ENCODE measurements at regions not wholly inside any gene's neighbourhood (a gene's known extent, or its start where the extent isn't known, plus 50 kb on each side); places are given as distances from the start of the nearest gene placed in this dataset.

DNA sequence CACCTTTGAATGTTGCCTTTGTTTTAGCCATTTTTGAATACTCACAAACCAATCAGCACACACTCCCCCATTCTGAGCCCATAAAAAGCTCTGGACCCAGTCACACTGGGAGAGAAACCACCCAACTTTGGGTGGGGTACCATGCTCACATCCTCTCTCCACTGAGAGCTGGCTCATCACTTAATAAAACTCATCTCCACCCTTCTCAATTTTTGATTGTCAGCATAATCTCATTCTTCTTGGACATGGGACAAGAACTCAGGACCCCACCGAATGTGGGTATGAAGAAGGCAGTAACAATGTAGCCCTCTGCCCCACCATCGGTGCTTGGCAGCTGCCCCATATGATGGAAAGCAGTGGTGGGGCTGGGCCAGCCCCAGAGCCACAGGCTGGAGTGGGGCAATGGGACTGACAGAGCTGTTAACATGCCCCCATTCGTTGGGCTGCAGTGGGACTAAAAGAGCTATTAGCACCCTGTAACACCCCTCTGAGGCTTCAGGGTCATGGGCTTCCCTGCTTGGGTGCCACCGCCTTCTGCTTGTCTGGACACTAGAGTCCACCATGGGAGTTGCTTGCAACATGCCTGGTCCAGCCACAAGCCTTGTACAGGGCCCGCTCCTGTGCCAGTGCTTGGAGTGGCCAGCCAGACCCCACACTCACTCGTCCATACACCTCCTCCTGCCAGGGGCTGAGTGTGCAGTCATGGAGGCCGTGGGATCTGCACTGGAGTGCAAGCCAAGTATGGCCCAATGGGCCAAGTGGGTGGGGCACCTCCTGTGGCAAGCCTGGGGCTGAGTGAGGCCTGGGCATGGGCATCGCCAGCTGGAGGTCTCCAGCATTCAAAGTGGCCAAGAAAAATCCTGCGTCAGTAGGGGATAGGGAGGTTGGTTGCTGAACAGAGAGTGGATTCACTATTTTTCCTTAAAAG, 471.1 kb downstream of the TBC1D22A start:
- TF ChIP-seq, protein P1, sequence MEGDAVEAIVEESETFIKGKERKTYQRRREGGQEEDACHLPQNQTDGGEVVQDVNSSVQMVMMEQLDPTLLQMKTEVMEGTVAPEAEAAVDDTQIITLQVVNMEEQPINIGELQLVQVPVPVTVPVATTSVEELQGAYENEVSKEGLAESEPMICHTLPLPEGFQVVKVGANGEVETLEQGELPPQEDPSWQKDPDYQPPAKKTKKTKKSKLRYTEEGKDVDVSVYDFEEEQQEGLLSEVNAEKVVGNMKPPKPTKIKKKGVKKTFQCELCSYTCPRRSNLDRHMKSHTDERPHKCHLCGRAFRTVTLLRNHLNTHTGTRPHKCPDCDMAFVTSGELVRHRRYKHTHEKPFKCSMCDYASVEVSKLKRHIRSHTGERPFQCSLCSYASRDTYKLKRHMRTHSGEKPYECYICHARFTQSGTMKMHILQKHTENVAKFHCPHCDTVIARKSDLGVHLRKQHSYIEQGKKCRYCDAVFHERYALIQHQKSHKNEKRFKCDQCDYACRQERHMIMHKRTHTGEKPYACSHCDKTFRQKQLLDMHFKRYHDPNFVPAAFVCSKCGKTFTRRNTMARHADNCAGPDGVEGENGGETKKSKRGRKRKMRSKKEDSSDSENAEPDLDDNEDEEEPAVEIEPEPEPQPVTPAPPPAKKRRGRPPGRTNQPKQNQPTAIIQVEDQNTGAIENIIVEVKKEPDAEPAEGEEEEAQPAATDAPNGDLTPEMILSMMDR (IDR thresholded peaks at IDR 0.05; ENCODE audit: borderline replicate concordance, insufficient read depth, low read depth, low read length): no peak
- no peak overlapping the region for H3K4me3 ChIP-seq (ENCODE audit: low read depth, low read length)

DNA sequence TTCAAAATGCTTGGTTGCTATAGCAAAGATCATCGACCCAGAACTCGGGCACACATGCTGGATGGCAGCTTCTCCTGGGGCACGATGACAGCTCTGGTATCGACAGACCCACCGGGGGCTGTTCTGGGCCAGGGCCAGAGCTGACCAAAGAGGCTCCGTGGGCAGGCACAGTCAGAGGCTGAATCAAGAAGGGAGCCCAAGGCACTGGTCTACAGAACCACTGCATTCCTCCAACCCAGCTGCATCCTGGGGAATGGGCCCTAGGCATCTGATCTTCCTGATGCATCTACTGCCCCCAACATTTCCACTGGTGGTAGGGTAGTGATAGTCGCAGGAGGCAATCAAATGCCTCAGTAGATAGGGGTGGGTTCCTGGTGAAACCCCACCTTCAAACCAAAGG, 470.3 kb downstream of the TBC1D22A start:
- H3K4me3 ChIP-seq (ENCODE audit: low read depth, low read length): no peak overlapping the region
- TF ChIP-seq, protein P1 (IDR thresholded peaks at IDR 0.05; ENCODE audit: borderline replicate concordance, insufficient read depth, low read depth, low read length): no peak

- TF ChIP-seq, protein P1 (IDR thresholded peaks at IDR 0.05; ENCODE audit: borderline replicate concordance, insufficient read depth, low read depth, low read length): no peak
These were observed 469.7 kb downstream of the TBC1D22A start for GRCh38 chr22:47232197-47232596.

DNA sequence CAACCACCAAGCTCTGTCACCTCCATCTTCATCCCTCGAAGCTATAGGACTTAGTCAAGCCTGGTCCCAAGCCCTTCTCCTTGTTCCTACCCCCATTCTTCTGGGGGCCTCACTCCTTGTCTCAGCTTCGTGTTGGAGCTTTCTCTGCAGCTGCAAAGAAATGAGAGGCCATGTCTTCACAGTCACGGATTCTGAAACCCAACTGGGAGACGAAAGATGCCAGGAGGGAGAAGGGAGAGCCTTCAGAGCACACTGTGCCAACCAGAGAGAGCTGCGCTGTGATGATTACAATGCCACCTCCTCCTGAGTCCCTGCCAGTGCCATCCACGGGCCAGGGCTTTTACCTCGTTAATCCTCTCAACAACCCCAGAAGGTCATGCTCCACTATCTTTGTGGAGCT, 469.3 kb downstream of the TBC1D22A start:
- TF ChIP-seq, protein P1 (IDR thresholded peaks at IDR 0.05; ENCODE audit: borderline replicate concordance, insufficient read depth, low read depth, low read length): no peak

More at GRCh38 chr22:47232197-47232596, 469.7 kb downstream of the TBC1D22A start:
- H3K4me3 ChIP-seq (ENCODE audit: low read depth, low read length): no peak overlapping the region

GRCh38 chr22:47230741-47231140, 468.3 kb downstream of the TBC1D22A start:
- H3K4me3 ChIP-seq (ENCODE audit: low read depth, low read length): no peak overlapping the region
- TF ChIP-seq, protein P1 (IDR thresholded peaks at IDR 0.05; ENCODE audit: borderline replicate concordance, insufficient read depth, low read depth, low read length): no peak

More for the DNA sequence above, 469.3 kb downstream of the TBC1D22A start:
- no peak overlapping the region for H3K4me3 ChIP-seq (ENCODE audit: low read depth, low read length)

DNA sequence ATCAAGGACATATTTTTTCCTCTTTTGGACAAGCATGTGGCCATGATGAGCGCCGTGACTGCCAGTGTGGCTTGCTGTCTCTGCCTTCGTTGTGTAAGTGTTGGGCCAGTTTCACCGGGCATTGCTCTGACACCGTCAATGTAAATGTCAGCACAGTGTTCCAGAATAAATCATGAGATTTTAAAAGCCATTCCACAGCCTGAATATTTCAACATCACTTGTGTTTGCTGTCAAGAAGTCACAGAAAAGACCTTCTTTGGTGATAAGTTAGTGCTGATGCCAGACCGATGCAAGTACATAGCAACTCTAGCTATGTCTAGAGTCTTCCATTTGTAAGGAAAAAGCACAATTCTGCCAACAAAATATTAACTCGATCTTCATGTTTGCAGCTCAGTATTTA, 467.8 kb downstream of the TBC1D22A start:
- TF ChIP-seq, protein P1 (IDR thresholded peaks at IDR 0.05; ENCODE audit: borderline replicate concordance, insufficient read depth, low read depth, low read length): no peak
- no peak overlapping the region for H3K4me3 ChIP-seq (ENCODE audit: low read depth, low read length)

DNA sequence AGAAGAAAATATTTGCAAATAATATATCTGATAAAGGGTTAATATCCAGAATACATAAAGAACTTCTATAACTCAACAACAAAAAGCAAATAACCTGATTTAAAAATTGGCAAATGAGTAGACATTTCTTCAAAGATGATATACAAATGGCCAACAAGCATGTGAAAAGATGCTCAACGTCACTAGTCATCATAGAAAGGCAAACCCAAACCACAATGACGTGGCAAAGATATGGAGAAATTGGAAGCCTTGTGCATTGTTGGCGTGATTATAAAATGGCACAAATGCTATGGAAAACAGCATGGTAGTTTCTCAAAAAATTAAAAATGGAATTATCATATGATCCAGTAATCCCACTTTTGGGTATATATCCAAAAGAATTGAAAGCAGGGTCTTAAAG, 466.3 kb downstream of the TBC1D22A start:
- TF ChIP-seq, protein P1 (IDR thresholded peaks at IDR 0.05; ENCODE audit: borderline replicate concordance, insufficient read depth, low read depth, low read length): no peak
- no peak overlapping the region for H3K4me3 ChIP-seq (ENCODE audit: low read depth, low read length)
